GM12873 (cell line): ENCODE measurements at regions not wholly inside any gene's neighbourhood (a gene's known extent, or its start where the extent isn't known, plus 50 kb on each side); places are given as distances from the start of the nearest gene placed in this dataset.
A peak's percentile ranks its signal among the peaks of the same experiment; 100 is the strongest.

Source experiments
- CTCF ChIP-seq: IDR thresholded peaks from 2 replicates; pipeline ENCODE4 v1.5.1; 2012; ENCODE audit warnings: low read depth, mild to moderate bottlenecking, moderate library complexity, low read length, control low read depth; ENCODE audit not compliant: insufficient read depth; ENCODE audit errors: missing control alignments

DNA sequence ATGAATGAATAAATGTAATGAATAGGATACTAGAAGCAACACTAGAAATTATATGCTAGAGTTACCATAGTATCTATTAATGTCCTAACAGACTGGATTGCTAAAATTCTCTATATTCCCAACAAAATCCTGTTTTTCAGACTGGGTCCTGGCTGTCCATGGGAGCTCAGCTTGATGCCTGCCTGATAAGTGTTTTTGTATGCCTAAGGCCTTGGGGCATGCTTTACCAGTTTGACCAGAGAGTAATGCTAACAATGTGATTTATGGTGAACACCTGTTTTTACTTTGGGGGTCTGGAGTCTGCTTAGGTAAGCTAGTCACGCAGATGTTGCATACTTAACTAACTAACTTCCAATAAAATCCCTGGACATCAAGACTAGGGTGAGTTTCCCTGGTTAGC, 318.8 kb upstream of the DEPDC1 start:
- TF ChIP-seq CTCF: no peak

DNA sequence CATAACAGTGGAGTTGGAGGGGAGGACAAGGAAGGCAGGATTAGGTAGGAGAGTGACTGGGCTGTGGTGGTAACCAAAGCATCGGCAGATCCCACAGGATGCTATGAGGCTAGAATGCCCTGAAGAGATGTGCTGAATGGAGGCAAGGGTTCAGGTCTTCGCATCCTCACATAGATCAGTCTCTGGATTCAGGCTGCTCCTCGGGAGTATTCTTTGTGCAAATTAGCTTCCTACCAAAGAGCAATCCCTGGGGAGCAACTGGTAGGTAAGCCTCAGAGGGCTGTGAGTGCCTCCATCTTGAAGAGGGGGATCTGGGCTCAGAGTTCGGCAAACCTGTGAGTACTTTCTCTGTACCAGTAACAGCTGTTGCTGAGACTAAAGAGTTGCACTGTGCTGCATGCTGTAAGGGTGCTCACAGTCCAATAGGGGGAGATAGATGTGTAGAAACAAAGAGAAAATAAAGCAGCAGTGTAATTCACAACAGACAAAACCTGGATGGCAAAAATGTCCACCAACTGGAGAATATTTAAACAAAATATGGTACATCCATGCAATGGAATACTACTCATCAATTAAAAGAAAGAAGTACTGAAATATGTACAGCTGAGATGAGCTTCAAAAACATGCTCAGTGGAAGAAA, 322.4 kb upstream of the DEPDC1 start:
- peak; percentile 29 for TF ChIP-seq CTCF

DNA sequence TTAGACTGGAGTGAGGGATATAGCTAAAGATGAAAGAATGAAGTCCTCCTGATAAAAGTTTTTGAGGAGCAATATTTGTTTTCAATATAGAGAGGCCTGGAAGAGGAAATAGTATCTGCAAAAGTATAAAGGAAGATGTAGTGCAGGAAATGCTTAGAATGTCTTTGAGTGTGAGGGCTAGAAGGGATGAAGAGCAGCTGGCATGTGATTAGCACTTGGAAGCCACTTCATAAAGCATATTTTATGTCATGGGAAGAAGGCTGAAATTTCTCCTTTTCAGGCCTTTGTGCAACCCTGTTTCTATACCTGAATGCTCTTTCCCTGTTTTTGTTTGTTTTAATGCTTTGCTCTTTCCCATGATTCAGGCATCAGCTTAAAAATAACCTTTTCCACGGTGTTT, 323.3 kb upstream of the DEPDC1 start:
- TF ChIP-seq CTCF: no peak

- TF ChIP-seq CTCF: no peak
Measured at GRCh38 chr1:68826836-68827235, 330.0 kb upstream of the DEPDC1 start.

- TF ChIP-seq CTCF: no peak
Measured at GRCh38 chr1:68827261-68827660, 330.4 kb upstream of the DEPDC1 start.

- TF ChIP-seq CTCF: no peak
Measured at GRCh38 chr1:68828013-68828412, 331.1 kb upstream of the DEPDC1 start.

DNA sequence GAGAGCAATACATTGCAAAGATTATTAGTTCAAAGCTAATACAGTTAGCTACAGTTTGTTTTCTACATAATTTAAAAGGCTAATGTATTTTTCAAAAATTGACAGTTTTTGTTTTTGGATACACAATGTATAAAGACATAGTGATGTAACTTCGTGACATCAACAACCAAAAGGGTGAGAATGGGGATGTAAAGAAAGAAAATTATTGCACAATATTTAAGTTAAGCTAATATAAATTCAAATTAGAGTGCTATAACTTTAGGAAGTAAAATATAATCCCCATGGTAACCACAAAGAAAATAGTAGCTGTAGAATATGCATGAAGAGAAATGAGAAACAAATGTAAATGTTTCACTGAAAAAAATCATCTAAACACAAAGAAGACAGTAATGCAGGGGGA, 334.4 kb upstream of the DEPDC1 start:
- TF ChIP-seq CTCF: no peak
